ENCODE measurements at regions not wholly inside any gene's neighbourhood (a gene's known extent, or its start where the extent isn't known, plus 50 kb on each side); places are given as distances from the start of the nearest gene placed in this dataset.

GRCh38 chr5:62790348-62790747, 211.7 kb downstream of the LRRC70 start:
- no peaks in the 10 kb centered on the region for H3K4me1 ChIP-seq
- ATAC-seq = peak in 3 of 4 donors; percentile 34 to 71 (median 70)
- intact Hi-C loops (cut with DNase I) = no loop called here
- no peak for TF ChIP-seq CTCF (IDR thresholded peaks at IDR 0.05)
- DNase-seq = peak in 2 of 6 donors; percentile 18 to 20
- no peak for FAIRE-seq
- H3K36me3 ChIP-seq = no peaks in the 10 kb centered on the region
- no peak overlapping the region for H3K4me3 ChIP-seq
- 8 to 9% methylated on average over 1 of the region's 1 CpG for WGBS, 2 donors
- H3K27me3 ChIP-seq = no peaks in the 10 kb centered on the region
- H3K27ac ChIP-seq = no peak overlapping the region
- H3K9me3 ChIP-seq = no peaks in the 10 kb centered on the region

- Histone ChIP-seq H3K4me3 (no peak overlapping the region), H3K9me3 (no peaks in the 10 kb centered on the region), H3K36me3 (no peaks in the 10 kb centered on the region), H3K4me1 (no peaks in the 10 kb centered on the region), H3K27me3 (no peaks in the 10 kb centered on the region), H3K27ac (no peak overlapping the region)
- no peak for DNase-seq
- WGBS, 2 donors = 36 to 37% methylated on average over 1 of the region's 1 CpG
- no peak for FAIRE-seq
- intact Hi-C loops (cut with DNase I) = no loop called here
- TF ChIP-seq CTCF (IDR thresholded peaks at IDR 0.05) = no peak
- ATAC-seq = no peak
These were observed 207.5 kb downstream of the LRRC70 start for GRCh38 chr5:62786099-62786498.

GRCh38 chr5:62785588-62785987, 207.0 kb downstream of the LRRC70 start:
- H3K4me3 ChIP-seq = no peak overlapping the region
- ATAC-seq = no peak
- no peak overlapping the region for H3K27ac ChIP-seq
- H3K27me3 ChIP-seq = no peaks in the 10 kb centered on the region
- DNase-seq = no peak
- no peak for TF ChIP-seq CTCF (IDR thresholded peaks at IDR 0.05)
- WGBS, 2 donors = 77 to 79% methylated on average over 6 of the region's 6 CpGs
- intact Hi-C loops (cut with DNase I) = no loop called here
- H3K4me1 ChIP-seq = no peaks in the 10 kb centered on the region
- H3K36me3 ChIP-seq = no peaks in the 10 kb centered on the region
- H3K9me3 ChIP-seq = no peaks in the 10 kb centered on the region
- no peak for FAIRE-seq

GRCh38 chr5:62783374-62784057, 204.9 kb downstream of the LRRC70 start:
- H3K27ac ChIP-seq = no peak overlapping the region
- no peak for TF ChIP-seq CTCF (IDR thresholded peaks at IDR 0.05)
- H3K36me3 ChIP-seq = no peaks in the 10 kb centered on the region
- DNase-seq (no peak), FAIRE-seq (no peak), ATAC-seq (no peak)
- intact Hi-C loops (cut with DNase I) = no loop called here
- no peaks in the 10 kb centered on the region for H3K27me3 ChIP-seq
- no peaks in the 10 kb centered on the region for H3K4me1 ChIP-seq
- H3K9me3 ChIP-seq = no peaks in the 10 kb centered on the region
- no peak overlapping the region for H3K4me3 ChIP-seq
- 60 to 68% methylated on average over 5 of the region's 5 CpGs for WGBS, 2 donors

GRCh38 chr5:62780888-62781287, 202.3 kb downstream of the LRRC70 start:
- Histone ChIP-seq H3K4me3 (no peak overlapping the region), H3K9me3 (no peaks in the 10 kb centered on the region), H3K36me3 (no peaks in the 10 kb centered on the region), H3K27me3 (no peaks in the 10 kb centered on the region), H3K27ac (no peak overlapping the region), H3K4me1 (no peaks in the 10 kb centered on the region)
- FAIRE-seq (no peak), ATAC-seq (no peak), DNase-seq (no peak)
- WGBS, 2 donors = 82 to 87% methylated on average over 7 of the region's 7 CpGs
- intact Hi-C loops (cut with DNase I) = no loop called here
- no peak for TF ChIP-seq CTCF (IDR thresholded peaks at IDR 0.05)

Measured in pancreas (tissue), 10 donors.